HEK293 (cell line): ENCODE measurements at regions not wholly inside any gene's neighbourhood (a gene's known extent, or its start where the extent isn't known, plus 50 kb on each side); places are given as distances from the start of the nearest gene placed in this dataset.
A peak's percentile ranks its signal among the peaks of the same experiment; 100 is the strongest.

Source experiments
- FEZF1 ChIP-seq: fragments of 450-650 bp; formaldehyde crosslinking; IDR thresholded peaks from 2 replicates; pipeline ENCODE4 v1.5.1; 2016; ENCODE audit warnings: missing biosample characterization, missing genetic modification characterization
- GLIS1 ChIP-seq: fragments of 450-650 bp; formaldehyde crosslinking; IDR thresholded peaks from 2 replicates; pipeline ENCODE4 v1.5.1; 2016; ENCODE audit warnings: missing biosample characterization, missing genetic modification characterization
- IKZF3 ChIP-seq: fragments of 450-650 bp; IDR thresholded peaks from 2 replicates; pipeline ENCODE4 v1.5.0; 2018; ENCODE audit warnings: missing biosample characterization, mild to moderate bottlenecking, missing genetic modification characterization, moderate library complexity
- KLF10 ChIP-seq: fragments of 450-650 bp; IDR thresholded peaks from 2 replicates; pipeline ENCODE4 v1.5.1; 2018; ENCODE audit warnings: missing biosample characterization, mild to moderate bottlenecking, missing genetic modification characterization
- KLF7 ChIP-seq: fragments of 450-650 bp; formaldehyde crosslinking; IDR thresholded peaks from 2 replicates; pipeline ENCODE4 v1.5.1; 2016; ENCODE audit warnings: missing biosample characterization, missing genetic modification characterization, borderline replicate concordance
- MZF1 ChIP-seq: fragments of 450-650 bp; formaldehyde crosslinking; IDR thresholded peaks from 2 replicates; pipeline ENCODE4 v1.5.1; 2017; ENCODE audit warnings: missing biosample characterization, missing genetic modification characterization, borderline replicate concordance
- PRDM10 ChIP-seq: fragments of 450-650 bp; formaldehyde crosslinking; IDR thresholded peaks from 2 replicates; pipeline ENCODE4 v1.5.1; 2016; ENCODE audit warnings: missing biosample characterization, missing genetic modification characterization
- SCRT1 ChIP-seq: fragments of 450-650 bp; formaldehyde crosslinking; IDR thresholded peaks from 2 replicates; pipeline ENCODE4 v1.5.1; 2016; ENCODE audit warnings: missing biosample characterization, missing genetic modification characterization, borderline replicate concordance
- SP7 ChIP-seq: fragments of 450-650 bp; formaldehyde crosslinking; IDR thresholded peaks from 2 replicates; pipeline ENCODE4 v1.5.1; 2016; ENCODE audit warnings: missing biosample characterization, missing genetic modification characterization
- YY1 ChIP-seq: fragments of 450-650 bp; formaldehyde crosslinking; IDR thresholded peaks from 2 replicates; pipeline ENCODE4 v1.5.1; 2018; ENCODE audit warnings: missing biosample characterization, missing genetic modification characterization
- ZBTB10 ChIP-seq: fragments of 450-650 bp; formaldehyde crosslinking; IDR thresholded peaks from 2 replicates; pipeline ENCODE4 v1.5.1; 2016; ENCODE audit warnings: missing biosample characterization, missing genetic modification characterization
- ZBTB7A ChIP-seq: fragments of 450-650 bp; formaldehyde crosslinking; IDR thresholded peaks from 2 replicates; pipeline ENCODE4 v1.5.1; 2016; ENCODE audit warnings: low read depth, missing biosample characterization, missing genetic modification characterization
- ZNF16 ChIP-seq: fragments of 450-650 bp; formaldehyde crosslinking; IDR thresholded peaks from 2 replicates; pipeline ENCODE4 v1.5.1; 2016; ENCODE audit warnings: low read depth, missing biosample characterization, missing genetic modification characterization
- ZNF175 ChIP-seq: fragments of 450-650 bp; formaldehyde crosslinking; IDR thresholded peaks from 2 replicates; pipeline ENCODE4 v1.5.1; 2016; ENCODE audit warnings: missing biosample characterization, missing genetic modification characterization
- ZNF19 ChIP-seq: fragments of 450-650 bp; formaldehyde crosslinking; IDR thresholded peaks from 2 replicates; pipeline ENCODE4; 2016; ENCODE audit warnings: missing biosample characterization, missing genetic modification characterization, low read depth
- ZNF223 ChIP-seq: fragments of 450-650 bp; formaldehyde crosslinking; IDR thresholded peaks from 2 replicates; pipeline ENCODE4 v1.5.1; 2016; ENCODE audit warnings: missing biosample characterization, missing genetic modification characterization
- ZNF239 ChIP-seq: fragments of 450-650 bp; formaldehyde crosslinking; IDR thresholded peaks from 2 replicates; pipeline ENCODE4 v1.5.1; 2016; ENCODE audit warnings: missing biosample characterization, missing genetic modification characterization
- ZNF335 ChIP-seq: fragments of 450-650 bp; formaldehyde crosslinking; conservative IDR thresholded peaks from 2 replicates; pipeline ENCODE4 v1.5.1; 2016; ENCODE audit warnings: missing biosample characterization, missing genetic modification characterization
- ZNF398 ChIP-seq: fragments of 450-650 bp; formaldehyde crosslinking; IDR thresholded peaks from 2 replicates; pipeline ENCODE4 v1.5.1; 2017; ENCODE audit warnings: missing biosample characterization, missing genetic modification characterization
- ZNF423 ChIP-seq: fragments of 450-650 bp; formaldehyde crosslinking; IDR thresholded peaks from 2 replicates; pipeline ENCODE4 v1.5.1; 2016; ENCODE audit warnings: missing biosample characterization, missing genetic modification characterization
- ZNF449 ChIP-seq: fragments of 450-650 bp; formaldehyde crosslinking; IDR thresholded peaks from 2 replicates; pipeline ENCODE4 v1.5.1; 2017; ENCODE audit warnings: missing biosample characterization, mild to moderate bottlenecking, missing genetic modification characterization, moderate library complexity
- ZNF501 ChIP-seq: fragments of 450-650 bp; formaldehyde crosslinking; IDR thresholded peaks from 2 replicates; pipeline ENCODE4 v1.5.1; 2016; ENCODE audit warnings: missing biosample characterization, missing genetic modification characterization
- ZNF513 ChIP-seq: fragments of 450-650 bp; IDR thresholded peaks from 2 replicates; pipeline ENCODE4 v1.5.1; 2018; ENCODE audit warnings: missing biosample characterization, missing genetic modification characterization
- ZNF529 ChIP-seq: fragments of 450-650 bp; formaldehyde crosslinking; IDR thresholded peaks from 2 replicates; pipeline ENCODE4 v1.5.1; 2017; ENCODE audit warnings: missing genetic modification characterization, missing biosample characterization; ENCODE audit not compliant: insufficient replicate concordance
- ZNF549 ChIP-seq: fragments of 450-650 bp; IDR thresholded peaks from 2 replicates; pipeline ENCODE4 v1.5.1; 2018; ENCODE audit warnings: missing biosample characterization, missing genetic modification characterization, mild to moderate bottlenecking, inconsistent platforms, moderate library complexity
- ZNF596 ChIP-seq: fragments of 450-650 bp; IDR thresholded peaks from 2 replicates; pipeline ENCODE4 v1.5.0; 2018; ENCODE audit warnings: missing biosample characterization, mild to moderate bottlenecking, missing genetic modification characterization, moderate library complexity
- ZNF701 ChIP-seq: fragments of 450-650 bp; formaldehyde crosslinking; IDR thresholded peaks from 2 replicates; pipeline ENCODE4 v1.5.1; 2016; ENCODE audit warnings: missing biosample characterization, missing genetic modification characterization
- ZSCAN16 ChIP-seq: fragments of 450-650 bp; formaldehyde crosslinking; IDR thresholded peaks from 2 replicates; pipeline ENCODE4 v1.5.1; 2016; ENCODE audit warnings: missing biosample characterization, missing genetic modification characterization
- ZXDB ChIP-seq: fragments of 450-650 bp; formaldehyde crosslinking; IDR thresholded peaks from 2 replicates; pipeline ENCODE4 v1.5.1; 2016; ENCODE audit warnings: missing biosample characterization, missing genetic modification characterization

- TF ChIP-seq ZNF513, result peak; percentile 25; the same call in 1 of the 2 replicates
- no peak for TF ChIP-seq GLIS1 (tag by site-specific recombination)
- TF ChIP-seq PRDM10 (tag by site-specific recombination), result peak; percentile 63
- TF ChIP-seq YY1 (tag by site-specific recombination), result no peak
- TF ChIP-seq IKZF3 (tag by site-specific recombination), result peak; percentile 44; the same call in 1 of the 2 replicates
- TF ChIP-seq ZNF19 (tag by site-specific recombination), result peak; percentile 29; the same call in 1 of the 2 replicates
- TF ChIP-seq ZNF423, result no peak
- TF ChIP-seq ZNF239, result peak; percentile 33; the same call in 1 of the 2 replicates
- 0 out of 2 replicates have a peak, but pooled peaks have one; percentile 36 for TF ChIP-seq ZNF501 (tag by site-specific recombination)
- TF ChIP-seq ZNF335 (tag by site-specific recombination), result peak; percentile 57
- no peak for TF ChIP-seq ZNF175 (tag by site-specific recombination)
- TF ChIP-seq ZNF529 (tag by site-specific recombination), result peak; percentile 42
- peak; percentile 53 for TF ChIP-seq KLF10 (tag by site-specific recombination)
- peak; percentile 39; the same call in 1 of the 2 replicates for TF ChIP-seq ZNF449 (tag by site-specific recombination)
- peak; percentile 24; the same call in 1 of the 2 replicates for TF ChIP-seq KLF7
- peak; percentile 97 for TF ChIP-seq SCRT1 (tag by site-specific recombination)
- TF ChIP-seq MZF1, result peak; percentile 94
- TF ChIP-seq ZSCAN16 (tag by site-specific recombination), result no peak
- no peak for TF ChIP-seq ZNF596
- peak; percentile 70 for TF ChIP-seq ZNF398 (tag by site-specific recombination)
- TF ChIP-seq ZBTB10 (tag by site-specific recombination), result no peak
- peak; percentile 89 for TF ChIP-seq FEZF1 (tag by site-specific recombination)
- no peak for TF ChIP-seq ZNF223
- TF ChIP-seq ZXDB (tag by site-specific recombination), result peak; percentile 80
- TF ChIP-seq ZNF549, result no peak
- peak; percentile 43; the same call in 1 of the 2 replicates for TF ChIP-seq SP7 (tag by site-specific recombination)
- TF ChIP-seq ZNF701 (tag by site-specific recombination), result no peak
- no peak for TF ChIP-seq ZBTB7A (tag by site-specific recombination)
- peak; percentile 5; the same call in 1 of the 2 replicates for TF ChIP-seq ZNF16 (tag by site-specific recombination)
Observed at GRCh38 chr15:69897471-69898237, 200.1 kb downstream of the TLE3 start (continued).
